ENCODE measurements at regions not wholly inside any gene's neighbourhood (a gene's known extent, or its start where the extent isn't known, plus 50 kb on each side); places are given as distances from the start of the nearest gene placed in this dataset.

- DNase-seq: no peak
- no peaks in the 10 kb centered on the region for H3K27me3 ChIP-seq (replicated peaks in 1 of 7)
- no peak overlapping the region for H3K4me3 ChIP-seq
- peaks cover 0 to 9% (median 0%) of the 10 kb centered on the region in 8 donors for H3K9me3 ChIP-seq
- no peak overlapping the region for H3K27ac ChIP-seq
- no peaks in the 10 kb centered on the region for H3K36me3 ChIP-seq
- intact Hi-C loops (cut with DNase I; ENCODE audit: low total_unique reads): no loop called here
- no peak for TF ChIP-seq POLR2AphosphoS5 (IDR thresholded peaks at IDR 0.05)
- TF ChIP-seq POLR2A (IDR thresholded peaks at IDR 0.05): no peak
- no peak for TF ChIP-seq CTCF (IDR thresholded peaks at IDR 0.05 in 8 of 11, conservative IDR thresholded peaks at IDR 0.05 in 3 of 11)
- 66 to 80% (median 68%) methylated on average over 4 to 6 of the region's 6 CpGs for WGBS, 5 donors
- no peaks in the 10 kb centered on the region for H3K4me1 ChIP-seq
Measured at GRCh38 chr5:2619216-2619615, 132.3 kb downstream of the IRX2 start.

- intact Hi-C loops (cut with DNase I; ENCODE audit: low total_unique reads): no loop called here
- Histone ChIP-seq H3K36me3 (no peaks in the 10 kb centered on the region), H3K4me3 (no peak overlapping the region), H3K27me3 (replicated peaks in 1 of 7) (no peaks in the 10 kb centered on the region), H3K27ac (no peak overlapping the region), H3K4me1 (no peaks in the 10 kb centered on the region), H3K9me3 (peaks cover 0 to 13% (median 0%) of the 10 kb centered on the region in 8 donors)
- 71 to 87% (median 81%) methylated on average over 5 of the region's 5 CpGs for WGBS, 5 donors
- TF ChIP-seq POLR2A (IDR thresholded peaks at IDR 0.05): no peak
- no peak for TF ChIP-seq POLR2AphosphoS5 (IDR thresholded peaks at IDR 0.05)
- TF ChIP-seq CTCF (IDR thresholded peaks at IDR 0.05 in 8 of 11, conservative IDR thresholded peaks at IDR 0.05 in 3 of 11): no peak
- DNase-seq: no peak
Measured at GRCh38 chr5:2617461-2617860, 134.0 kb downstream of the IRX2 start.

GRCh38 chr5:2615917-2616316, 135.6 kb downstream of the IRX2 start:
- Histone ChIP-seq H3K4me1 (no peaks in the 10 kb centered on the region), H3K36me3 (no peaks in the 10 kb centered on the region), H3K27ac (no peak overlapping the region), H3K9me3 (peaks cover 0 to 13% (median 0%) of the 10 kb centered on the region in 8 donors), H3K4me3 (no peak overlapping the region), H3K27me3 (replicated peaks in 1 of 7) (no peaks in the 10 kb centered on the region)
- intact Hi-C loops (cut with DNase I; ENCODE audit: low total_unique reads): no loop called here
- TF ChIP-seq POLR2AphosphoS5 (IDR thresholded peaks at IDR 0.05) (no peak), CTCF (IDR thresholded peaks at IDR 0.05 in 8 of 11, conservative IDR thresholded peaks at IDR 0.05 in 3 of 11) (no peak), POLR2A (IDR thresholded peaks at IDR 0.05) (no peak)
- DNase-seq: no peak
- WGBS, 5 donors: 74 to 84% (median 77%) methylated on average over 4 of the region's 4 CpGs

- Histone ChIP-seq H3K9me3 (peaks cover 0 to 24% (median 0%) of the 10 kb centered on the region in 8 donors), H3K4me3 (no peak overlapping the region), H3K27ac (no peak overlapping the region), H3K36me3 (no peaks in the 10 kb centered on the region), H3K4me1 (no peaks in the 10 kb centered on the region), H3K27me3 (replicated peaks in 1 of 7) (no peaks in the 10 kb centered on the region)
- 78 to 91% (median 86%) methylated on average over 11 of the region's 11 CpGs for WGBS, 5 donors
- intact Hi-C loops (cut with DNase I; ENCODE audit: low total_unique reads): no loop called here
- TF ChIP-seq POLR2AphosphoS5 (IDR thresholded peaks at IDR 0.05) (no peak), POLR2A (IDR thresholded peaks at IDR 0.05) (no peak), CTCF (IDR thresholded peaks at IDR 0.05 in 8 of 11, conservative IDR thresholded peaks at IDR 0.05 in 3 of 11) (no peak)
- no peak for DNase-seq
Measured at GRCh38 chr5:2614571-2614970, 136.9 kb downstream of the IRX2 start.

All from spleen (tissue), 11 donors.